ENCODE measurements at regions not wholly inside any gene's neighbourhood (a gene's known extent, or its start where the extent isn't known, plus 50 kb on each side); places are given as distances from the start of the nearest gene placed in this dataset.

GRCh38 chr5:35364350-35364749 lies 134.1 kb upstream of the PRLR start:
- Histone ChIP-seq H3K4me3 (ENCODE audit: low read depth, low read length) (no peak overlapping the region), H3K36me3 (ENCODE audit: control insufficient read depth, insufficient read depth, low read length) (no peaks in the 10 kb centered on the region), H3K27me3 (ENCODE audit: control insufficient read depth, insufficient read depth, low read length) (no peaks in the 10 kb centered on the region)
- ChIA-PET CTCF (no interaction called here), POLR2A (interaction anchor here (0.6 kb wide), 1 partner anchor 251 kb away, joined by 3 read pairs; no protein-coding TSS in a partner anchor)
- no peak for DNase-seq (ENCODE audit: low read depth)
- no peak for TF ChIP-seq CTCF (IDR thresholded peaks at IDR 0.05; ENCODE audit: insufficient read depth, low read depth, low read length)

- ChIA-PET POLR2A (no interaction called here), CTCF (interaction anchor here (0.8 kb wide), 1 partner anchor 10 kb away, joined by 5 read pairs; no protein-coding TSS in a partner anchor)
- DNase-seq (ENCODE audit: low read depth): no peak
Measured at GRCh38 chr5:35363387-35363965, 133.2 kb upstream of the PRLR start.

GRCh38 chr5:35362772-35363171 lies 132.5 kb upstream of the PRLR start:
- no peak for DNase-seq (ENCODE audit: low read depth)
- CTCF ChIA-PET: interaction anchor here (0.8 kb wide), 1 partner anchor 9 kb away, joined by 5 read pairs; no protein-coding TSS in a partner anchor
- no peaks in the 10 kb centered on the region for H3K27me3 ChIP-seq (ENCODE audit: control insufficient read depth, insufficient read depth, low read length)
- no peak for TF ChIP-seq CTCF (IDR thresholded peaks at IDR 0.05; ENCODE audit: insufficient read depth, low read depth, low read length)
- POLR2A ChIA-PET: no interaction called here
- no peak overlapping the region for H3K4me3 ChIP-seq (ENCODE audit: low read depth, low read length)
- no peaks in the 10 kb centered on the region for H3K36me3 ChIP-seq (ENCODE audit: control insufficient read depth, insufficient read depth, low read length)

More at GRCh38 chr5:35363387-35363965, 133.2 kb upstream of the PRLR start:
- no peak for TF ChIP-seq CTCF (IDR thresholded peaks at IDR 0.05; ENCODE audit: insufficient read depth, low read depth, low read length)
- no peak overlapping the region for H3K4me3 ChIP-seq (ENCODE audit: low read depth, low read length)
- no peaks in the 10 kb centered on the region for H3K27me3 ChIP-seq (ENCODE audit: control insufficient read depth, insufficient read depth, low read length)
- no peaks in the 10 kb centered on the region for H3K36me3 ChIP-seq (ENCODE audit: control insufficient read depth, insufficient read depth, low read length)

GRCh38 chr5:35360671-35361070 lies 130.4 kb upstream of the PRLR start:
- no peaks in the 10 kb centered on the region for H3K36me3 ChIP-seq (ENCODE audit: control insufficient read depth, insufficient read depth, low read length)
- ChIA-PET POLR2A (no interaction called here), CTCF (no interaction called here)
- TF ChIP-seq CTCF (IDR thresholded peaks at IDR 0.05; ENCODE audit: insufficient read depth, low read depth, low read length): no peak
- H3K27me3 ChIP-seq (ENCODE audit: control insufficient read depth, insufficient read depth, low read length): no peaks in the 10 kb centered on the region
- DNase-seq (ENCODE audit: low read depth): no peak
- H3K4me3 ChIP-seq (ENCODE audit: low read depth, low read length): no peak overlapping the region

GRCh38 chr5:35359859-35360258 lies 129.6 kb upstream of the PRLR start:
- H3K36me3 ChIP-seq (ENCODE audit: control insufficient read depth, insufficient read depth, low read length): no peaks in the 10 kb centered on the region
- no peak for TF ChIP-seq CTCF (IDR thresholded peaks at IDR 0.05; ENCODE audit: insufficient read depth, low read depth, low read length)
- ChIA-PET POLR2A (no interaction called here), CTCF (interaction anchor here (0.7 kb wide), 1 partner anchor 646 kb away, joined by 3 read pairs; no protein-coding TSS in a partner anchor)
- DNase-seq (ENCODE audit: low read depth): no peak
- H3K27me3 ChIP-seq (ENCODE audit: control insufficient read depth, insufficient read depth, low read length): no peaks in the 10 kb centered on the region
- no peak overlapping the region for H3K4me3 ChIP-seq (ENCODE audit: low read depth, low read length)
